H1 (cell line): ENCODE measurements at regions not wholly inside any gene's neighbourhood (a gene's known extent, or its start where the extent isn't known, plus 50 kb on each side); places are given as distances from the start of the nearest gene placed in this dataset.

Source experiments
- CTCF ChIA-PET: fragments of 300-600 bp; sonication (Branson Sonifier 250); formaldehyde crosslinking; loops from one replicate; lab custom pipeline; 2021; ENCODE audit not compliant: partially characterized antibody; lab: Charles Lee
- POLR2A ChIA-PET: fragments of 300-600 bp; sonication (Branson Sonifier 250); formaldehyde crosslinking; loops from one replicate; lab custom pipeline; 2021; ENCODE audit warnings: inconsistent platforms; ENCODE audit not compliant: partially characterized antibody; lab: Charles Lee
- DNase-seq, 2 experiments: peaks; one replicate each; pipeline versions ENCODE4 v3.0.0 to v3.0.0-alpha.2; 2010 to 2022; ENCODE audit warnings: low spot score in 2 of 2, low read depth in 1 of 2, mixed read lengths in 1 of 2
- FAIRE-seq: peaks from 2 replicates; lab custom pipeline; 2011; peaks lifted over from hg19 to GRCh38; lab: Jason Lieb, UNC
- H2AFZ ChIP-seq: 2 replicates; pipeline ENCODE4 v1.8.1; 2012; ENCODE audit warnings: low read length, inconsistent platforms
- H2AK5ac ChIP-seq: 2 replicates; pipeline ENCODE4 v1.6.1; 2013; ENCODE audit warnings: low read depth, low read length
- H2BK120ac ChIP-seq: replicated peaks from 2 replicates; pipeline ENCODE3; 2013; ENCODE audit warnings: low read depth, low read length, inconsistent platforms
- H2BK12ac ChIP-seq: 2 replicates; pipeline ENCODE4 v1.6.1; 2013; ENCODE audit warnings: low read depth, low read length
- H2BK15ac ChIP-seq: 2 replicates; pipeline ENCODE4 v1.6.1; 2013; ENCODE audit warnings: low read length
- H2BK20ac ChIP-seq: 2 replicates; pipeline ENCODE4 v1.6.1; 2013; ENCODE audit warnings: low read length
- H2BK5ac ChIP-seq: 2 replicates; pipeline ENCODE4 v1.6.1; 2013; ENCODE audit warnings: low read depth, low read length
- H3K14ac ChIP-seq: 2 replicates; pipeline ENCODE4 v1.6.1; 2013; ENCODE audit warnings: inconsistent platforms; ENCODE audit not compliant: insufficient read length
- H3K18ac ChIP-seq: 2 replicates; pipeline ENCODE4 v1.6.1; 2013; ENCODE audit warnings: low read length; ENCODE audit errors: extremely low read depth
- H3K23ac ChIP-seq: 2 replicates; pipeline ENCODE4 v1.6.1; 2013; ENCODE audit warnings: inconsistent platforms; ENCODE audit not compliant: insufficient read length
- H3K23me2 ChIP-seq: 2 replicates; pipeline ENCODE4 v1.6.1; 2013; ENCODE audit warnings: low read depth, low read length
- H3K27ac ChIP-seq: 2 replicates; pipeline ENCODE4 v1.6.1; 2011; ENCODE audit warnings: low read depth, low read length, inconsistent platforms
- H3K27me3 ChIP-seq, 4 experiments: replicated peaks in 1 of 4; 1 replicate in 1 of 4; 2 replicates in 3 of 4; pipeline versions ENCODE4 v1.6.1 to v1.8.1; 2011 to 2013; ENCODE audit warnings: low read length in 3 of 4, mild to moderate bottlenecking in 3 of 4, inconsistent platforms in 2 of 4, mixed read lengths in 2 of 4, moderate library complexity in 1 of 4; ENCODE audit not compliant: control insufficient read depth in 3 of 4, insufficient read depth in 3 of 4; ENCODE audit errors: extremely low read depth in 1 of 4
- H3K36me3 ChIP-seq, 4 experiments: 2 replicates each; pipeline versions ENCODE4 v1.6.1 to v1.8.1; 2011 to 2013; ENCODE audit warnings: mild to moderate bottlenecking in 4 of 4, low read length in 3 of 4, moderate library complexity in 2 of 4, control low read depth in 1 of 4, inconsistent platforms in 1 of 4; ENCODE audit not compliant: insufficient read depth in 4 of 4, control insufficient read depth in 2 of 4
- H3K4ac ChIP-seq: replicated peaks from 2 replicates; pipeline ENCODE3; 2013; ENCODE audit warnings: low read length, low read depth, mixed read lengths, inconsistent platforms; ENCODE audit not compliant: insufficient read length
- H3K4me1 ChIP-seq, 4 experiments: replicated peaks in 1 of 4; 1 replicate in 1 of 4; 2 replicates in 3 of 4; pipeline versions ENCODE4 v1.6.1 to v1.8.1; 2011 to 2013; ENCODE audit warnings: low read length in 3 of 4, inconsistent platforms in 2 of 4, mixed read lengths in 1 of 4; ENCODE audit not compliant: insufficient read depth in 4 of 4, control insufficient read depth in 3 of 4
- H3K4me2 ChIP-seq, 2 experiments: 2 replicates each; pipeline versions ENCODE4 v1.6.1 to v1.8.1; 2011 to 2013; ENCODE audit warnings: low read depth in 2 of 2, low read length in 2 of 2, control low read depth in 1 of 2, inconsistent platforms in 1 of 2, mild to moderate bottlenecking in 1 of 2; ENCODE audit not compliant: insufficient read depth in 1 of 2
- H3K4me3 ChIP-seq, 4 experiments: fragments of 200-600, 300-600 bp in 1 of 4; sonication (generic), shearing (Covaris generic), sonication (Bioruptor Twin) in 1 of 4; 2 replicates each; pipeline versions ENCODE4 v1.5.1 to v1.8.1; 2011 to 2016; ENCODE audit warnings: low read length in 4 of 4, low read depth in 3 of 4, control low read depth in 2 of 4, inconsistent platforms in 2 of 4, mild to moderate bottlenecking in 2 of 4, mixed read lengths in 1 of 4, moderate library complexity in 1 of 4; ENCODE audit not compliant: insufficient read depth in 2 of 4; ENCODE audit errors: extremely low read depth in 1 of 4
- H3K56ac ChIP-seq: replicated peaks from 2 replicates; pipeline ENCODE3; 2013; ENCODE audit warnings: low read depth, mild to moderate bottlenecking, mixed read lengths, low read length, inconsistent platforms; ENCODE audit not compliant: insufficient read length
- H3K79me1 ChIP-seq: 2 replicates; pipeline ENCODE4 v1.6.1; 2013; ENCODE audit warnings: low read depth, low read length, control low read depth
- H3K79me2 ChIP-seq, 2 experiments: 2 replicates each; pipeline versions ENCODE4 v1.6.1 to v1.8.1; 2012 to 2013; ENCODE audit warnings: low read length in 2 of 2, mild to moderate bottlenecking in 2 of 2, inconsistent platforms in 1 of 2; ENCODE audit not compliant: insufficient read depth in 2 of 2, control insufficient read depth in 1 of 2
- H3K9ac ChIP-seq, 4 experiments: replicated peaks in 1 of 4; 1 replicate in 1 of 4; 2 replicates in 3 of 4; pipeline versions ENCODE4 v1.6.1 to v1.8.1; 2011 to 2013; ENCODE audit warnings: low read depth in 3 of 4, low read length in 3 of 4, control low read depth in 2 of 4, mild to moderate bottlenecking in 2 of 4, moderate library complexity in 2 of 4, inconsistent platforms in 1 of 4; ENCODE audit errors: extremely low read depth in 1 of 4
- H3K9me3 ChIP-seq, 2 experiments: 2 replicates each; pipeline versions ENCODE4 v1.6.1 to v1.8.1; 2012 to 2013; ENCODE audit warnings: mild to moderate bottlenecking in 2 of 2, moderate library complexity in 2 of 2, control low read depth in 1 of 2, inconsistent platforms in 1 of 2, low read depth in 1 of 2, low read length in 1 of 2, mixed read lengths in 1 of 2; ENCODE audit not compliant: insufficient read depth in 2 of 2
- H4K20me1 ChIP-seq, 2 experiments: replicated peaks in 1 of 2; 2 replicates each; pipeline versions ENCODE3 to v1.8.1; 2011 to 2013; ENCODE audit warnings: inconsistent platforms in 2 of 2, low read length in 2 of 2, mild to moderate bottlenecking in 1 of 2; ENCODE audit not compliant: insufficient read depth in 2 of 2, control insufficient read depth in 1 of 2
- H4K5ac ChIP-seq: 2 replicates; pipeline ENCODE4 v1.6.1; 2013; ENCODE audit warnings: low read length, low read depth, mixed read lengths, inconsistent platforms; ENCODE audit not compliant: insufficient read length
- H4K8ac ChIP-seq: 2 replicates; pipeline ENCODE4 v1.8.0; 2013; ENCODE audit warnings: mild to moderate bottlenecking, moderate library complexity, low read length, inconsistent platforms; ENCODE audit not compliant: insufficient read depth; ENCODE audit errors: extremely low read depth
- H4K91ac ChIP-seq: replicated peaks from 2 replicates; pipeline ENCODE3; 2013; ENCODE audit warnings: low read length, mixed read lengths, inconsistent platforms; ENCODE audit not compliant: insufficient read length
- GTF2F1 ChIP-seq: IDR thresholded peaks from 2 replicates; pipeline ENCODE4 v1.6.1; 2012; ENCODE audit warnings: low read depth, low read length, improper control_type of control experiment, borderline replicate concordance
- HDAC2 ChIP-seq, 2 experiments: fragments of 300-600 bp in 1 of 2; sonication (generic) in 1 of 2; IDR thresholded peaks; 2 replicates each; pipeline ENCODE4 v1.6.1; 2011 to 2012; ENCODE audit warnings: low read depth in 2 of 2, low read length in 2 of 2, mild to moderate bottlenecking in 2 of 2, moderate library complexity in 2 of 2, borderline replicate concordance in 1 of 2, inconsistent platforms in 1 of 2
- KDM4A ChIP-seq: IDR thresholded peaks from one replicate; pipeline ENCODE4 v1.7.1; 2012; ENCODE audit warnings: low read depth, mild to moderate bottlenecking, moderate library complexity, low read length, inconsistent platforms; ENCODE audit not compliant: severe bottlenecking
- NRF1 ChIP-seq: IDR thresholded peaks from 2 replicates; pipeline ENCODE4 v1.6.1; 2011; ENCODE audit warnings: mild to moderate bottlenecking, low read depth, low read length, improper control_type of control experiment
- RNF2 ChIP-seq: fragments of 200-900, 300-1000 bp; sonication (generic); IDR thresholded peaks from 2 replicates; pipeline ENCODE4 v1.7.1; 2016; ENCODE audit warnings: borderline replicate concordance, low read depth, mild to moderate bottlenecking, antibody characterized with exemption, low read length; ENCODE audit not compliant: poor library complexity, severe bottlenecking; ENCODE audit errors: missing control alignments
- SIRT6 ChIP-seq: IDR thresholded peaks from one replicate; pipeline ENCODE4 v1.7.1; 2012; ENCODE audit warnings: low read length, inconsistent platforms
- SP1 ChIP-seq: IDR thresholded peaks from 2 replicates; pipeline ENCODE4 v1.6.1; 2011; ENCODE audit warnings: low read depth, low read length
- TAF7 ChIP-seq: optimal IDR thresholded peaks from 2 replicates; pipeline ENCODE3; 2011; ENCODE audit warnings: low read depth, mild to moderate bottlenecking, inconsistent platforms, low read length, moderate library complexity, borderline replicate concordance
- ZNF274 ChIP-seq: IDR thresholded peaks from 2 replicates; pipeline ENCODE4 v1.7.0; 2012; ENCODE audit warnings: low read length, borderline replicate concordance; ENCODE audit errors: extremely low read depth
- WGBS, 2 experiments: shearing (Covaris generic) in 1 of 2; methylation state at CpG; one replicate each; pipeline versions ENCODE4 v1.1.6 to v1.1.7; 2013 to 2015; ENCODE audit warnings: low lambda C conversion rate in 2 of 2, mixed read lengths in 2 of 2, inconsistent platforms in 1 of 2, low coverage in 1 of 2, missing lambda C conversion rate in 1 of 2; ENCODE audit not compliant: insufficient replicate concordance in 2 of 2, insufficient coverage in 1 of 2, insufficient read length in 1 of 2; ENCODE audit errors: extremely low coverage in 1 of 2, missing lambda C conversion rate in 1 of 2; 5-methylcytosine and 5-hydroxymethylcytosine counted together

DNA sequence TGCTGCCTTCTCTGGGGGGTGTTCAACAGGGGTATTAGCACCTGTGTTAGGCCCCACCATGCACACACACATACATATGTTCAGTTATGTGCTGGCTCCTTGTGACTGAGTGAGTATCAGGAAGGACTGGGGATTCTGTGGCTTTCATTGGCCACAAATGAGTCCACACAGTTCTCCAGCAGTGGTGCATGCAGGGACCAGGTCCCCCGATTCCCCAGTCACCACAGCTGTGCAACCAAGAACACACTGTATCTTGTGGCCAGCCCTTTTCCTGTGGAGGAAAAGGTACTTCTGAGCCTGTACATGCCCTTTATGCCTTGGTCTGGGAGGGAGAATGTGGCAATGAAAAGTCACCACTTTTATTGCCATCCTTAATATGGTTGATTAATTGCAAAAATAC, 74.9 kb upstream of the KLF7 start:
- Histone ChIP-seq H2BK120ac (no peak overlapping the region), H2BK5ac (no peak overlapping the region), H3K23me2 (no peaks in the 10 kb centered on the region; the same call in 1 of the 2 replicates), H2BK20ac (no peak overlapping the region), H3K27ac (no peak overlapping the region), H3K23ac (no peak overlapping the region), H3K9me3 (no peaks in the 10 kb centered on the region), H4K5ac (no peak overlapping the region), H2AK5ac (no peak overlapping the region), H4K8ac (no peak overlapping the region), H2BK15ac (no peak overlapping the region; the same call in 1 of the 2 replicates), H3K36me3 (no peaks in the 10 kb centered on the region), H3K79me2 (no peaks in the 10 kb centered on the region), H4K91ac (no peak overlapping the region), H2BK12ac (no peak overlapping the region), H3K9ac (no peak overlapping the region), H3K79me1 (no peaks in the 10 kb centered on the region), H3K56ac (no peak overlapping the region), H3K4me2 (no peak overlapping the region), H3K14ac (no peak overlapping the region), H4K20me1 (no peaks in the 10 kb centered on the region), H3K27me3 (no peaks in the 10 kb centered on the region), H3K18ac (no peak overlapping the region), H3K4me3 (no peak overlapping the region), H3K4ac (no peak overlapping the region), H2AFZ (no peak overlapping the region), H3K4me1 (peaks cover 0 to 11% (median 4%) of the 10 kb centered on the region in 4 experiments; a peak in 5 of 7 replicates)
- FAIRE-seq: no peak
- WGBS, 2 experiments: 100% methylated on average over 1 of the region's 1 CpG; no CpG with 5 or more reads in 1 of the 2 experiments
- POLR2A ChIA-PET: interaction anchor here (1.1 kb wide), 2 partner anchors 18 to 75 kb away, joined by 3 read pairs; no protein-coding TSS in a partner anchor
- no peak for DNase-seq
- CTCF ChIA-PET: interaction anchor here (0.6 to 4.1 kb wide), 7 partner anchors 11 to 460 kb away, joined by 3 to 28 read pairs (median 3); no protein-coding TSS in a partner anchor
- TF ChIP-seq SIRT6 (no peak), NRF1 (no peak), SP1 (no peak), GTF2F1 (no peak), KDM4A (no peak), TAF7 (no peak), RNF2 (no peak), ZNF274 (no peak), HDAC2 (IDR thresholded peaks at IDR 0.05; ENCODE audit: borderline replicate concordance in 1 of 2, low read depth in 2 of 2, low read length in 2 of 2) (no peak)
